ENCODE measurements at regions not wholly inside any gene's neighbourhood (a gene's known extent, or its start where the extent isn't known, plus 50 kb on each side); places are given as distances from the start of the nearest gene placed in this dataset.

- no peak for TF ChIP-seq CTCF (IDR thresholded peaks at IDR 0.05)
- TF ChIP-seq POLR2A (IDR thresholded peaks at IDR 0.05): no peak
- TF ChIP-seq EP300 (IDR thresholded peaks at IDR 0.05): no peak
These were observed 1586.9 kb downstream of the TECRL start for GRCh38 chr4:62822306-62822705.
